Vagina (tissue), 2 donors: ENCODE measurements at regions not wholly inside any gene's neighbourhood (a gene's known extent, or its start where the extent isn't known, plus 50 kb on each side); places are given as distances from the start of the nearest gene placed in this dataset.

Experiments used
- POLR2A ChIP-seq, 2 donors: fragments of 450-650 bp; IDR thresholded peaks; one replicate each; pipeline ENCODE4 v1.6.1; 2017; ENCODE audit warnings: antibody characterized with exemption in 2 of 2, mild to moderate bottlenecking in 2 of 2, moderate library complexity in 2 of 2
- TF ChIP-seq, protein P1 (sequence below), 3 experiments: fragments of 450-650 bp in 2 of 3; fragments of 200-600 bp in 1 of 3; sonication (generic) in 1 of 3; IDR thresholded peaks; one replicate each; pipeline ENCODE4 v1.5.1; 2017 to 2019; ENCODE audit warnings: antibody characterized with exemption in 3 of 3, mild to moderate bottlenecking in 2 of 3, moderate library complexity in 2 of 3

DNA sequence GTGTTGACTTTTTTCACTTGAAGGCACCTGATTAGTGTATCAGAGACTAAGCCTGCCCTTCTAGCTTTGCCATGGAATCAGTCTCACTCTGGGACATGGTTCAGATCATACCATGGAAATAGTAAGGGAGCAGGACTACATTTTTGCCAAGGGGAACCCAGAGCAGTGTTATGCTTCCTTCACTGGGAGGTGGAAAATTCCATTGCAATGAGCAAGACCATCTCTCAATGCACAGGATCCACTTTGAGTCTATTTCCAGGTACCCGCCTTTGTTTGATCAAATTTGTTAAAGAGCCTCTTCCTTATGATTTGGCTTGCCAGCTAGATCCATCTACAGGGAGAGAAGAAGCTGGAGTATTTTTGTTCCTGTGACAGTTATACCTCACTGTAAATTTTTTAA lies 395.8 kb downstream of the MTX2 start:
- TF ChIP-seq, protein P1, sequence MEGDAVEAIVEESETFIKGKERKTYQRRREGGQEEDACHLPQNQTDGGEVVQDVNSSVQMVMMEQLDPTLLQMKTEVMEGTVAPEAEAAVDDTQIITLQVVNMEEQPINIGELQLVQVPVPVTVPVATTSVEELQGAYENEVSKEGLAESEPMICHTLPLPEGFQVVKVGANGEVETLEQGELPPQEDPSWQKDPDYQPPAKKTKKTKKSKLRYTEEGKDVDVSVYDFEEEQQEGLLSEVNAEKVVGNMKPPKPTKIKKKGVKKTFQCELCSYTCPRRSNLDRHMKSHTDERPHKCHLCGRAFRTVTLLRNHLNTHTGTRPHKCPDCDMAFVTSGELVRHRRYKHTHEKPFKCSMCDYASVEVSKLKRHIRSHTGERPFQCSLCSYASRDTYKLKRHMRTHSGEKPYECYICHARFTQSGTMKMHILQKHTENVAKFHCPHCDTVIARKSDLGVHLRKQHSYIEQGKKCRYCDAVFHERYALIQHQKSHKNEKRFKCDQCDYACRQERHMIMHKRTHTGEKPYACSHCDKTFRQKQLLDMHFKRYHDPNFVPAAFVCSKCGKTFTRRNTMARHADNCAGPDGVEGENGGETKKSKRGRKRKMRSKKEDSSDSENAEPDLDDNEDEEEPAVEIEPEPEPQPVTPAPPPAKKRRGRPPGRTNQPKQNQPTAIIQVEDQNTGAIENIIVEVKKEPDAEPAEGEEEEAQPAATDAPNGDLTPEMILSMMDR (IDR thresholded peaks at IDR 0.05) = no peak
- TF ChIP-seq POLR2A (IDR thresholded peaks at IDR 0.05) = no peak
